Endothelial cell (in vitro differentiated cells): ENCODE measurements at regions not wholly inside any gene's neighbourhood (a gene's known extent, or its start where the extent isn't known, plus 50 kb on each side); places are given as distances from the start of the nearest gene placed in this dataset.

Source experiments
- DNase-seq: peaks from one replicate; pipeline ENCODE4 v3.0.0; 2021; ENCODE audit warnings: low spot score
- H3K27ac Mint-ChIP-seq: one replicate; pipeline ENCODE4 v1.8.0; 2021; ENCODE audit warnings: mixed read lengths, inconsistent platforms; ENCODE audit not compliant: unreplicated experiment
- H3K27me3 Mint-ChIP-seq: one replicate; pipeline ENCODE4 v1.8.0; 2021; ENCODE audit warnings: mild to moderate bottlenecking, moderate library complexity, mixed read lengths, inconsistent platforms; ENCODE audit not compliant: unreplicated experiment
- H3K36me3 Mint-ChIP-seq: one replicate; pipeline ENCODE4 v1.8.0; 2021; ENCODE audit warnings: mild to moderate bottlenecking, low read depth, mixed read lengths, inconsistent platforms; ENCODE audit not compliant: unreplicated experiment
- H3K4me1 Mint-ChIP-seq: one replicate; pipeline ENCODE4 v1.8.0; 2021; ENCODE audit warnings: mild to moderate bottlenecking, mixed read lengths, inconsistent platforms; ENCODE audit not compliant: unreplicated experiment
- H3K4me3 Mint-ChIP-seq: one replicate; pipeline ENCODE4 v1.8.0; 2021; ENCODE audit warnings: mild to moderate bottlenecking, mixed read lengths, inconsistent platforms; ENCODE audit not compliant: unreplicated experiment
- H3K9me3 Mint-ChIP-seq: one replicate; pipeline ENCODE4 v1.8.0; 2021; ENCODE audit warnings: mixed read lengths, inconsistent platforms; ENCODE audit not compliant: unreplicated experiment
- TF ChIP-seq, protein P1 (sequence below): fragments of 200-600 bp; sonication (generic); IDR thresholded peaks from one replicate; pipeline ENCODE4 v1.5.0; 2021; ENCODE audit warnings: antibody characterized with exemption; ENCODE audit not compliant: unreplicated experiment

DNA sequence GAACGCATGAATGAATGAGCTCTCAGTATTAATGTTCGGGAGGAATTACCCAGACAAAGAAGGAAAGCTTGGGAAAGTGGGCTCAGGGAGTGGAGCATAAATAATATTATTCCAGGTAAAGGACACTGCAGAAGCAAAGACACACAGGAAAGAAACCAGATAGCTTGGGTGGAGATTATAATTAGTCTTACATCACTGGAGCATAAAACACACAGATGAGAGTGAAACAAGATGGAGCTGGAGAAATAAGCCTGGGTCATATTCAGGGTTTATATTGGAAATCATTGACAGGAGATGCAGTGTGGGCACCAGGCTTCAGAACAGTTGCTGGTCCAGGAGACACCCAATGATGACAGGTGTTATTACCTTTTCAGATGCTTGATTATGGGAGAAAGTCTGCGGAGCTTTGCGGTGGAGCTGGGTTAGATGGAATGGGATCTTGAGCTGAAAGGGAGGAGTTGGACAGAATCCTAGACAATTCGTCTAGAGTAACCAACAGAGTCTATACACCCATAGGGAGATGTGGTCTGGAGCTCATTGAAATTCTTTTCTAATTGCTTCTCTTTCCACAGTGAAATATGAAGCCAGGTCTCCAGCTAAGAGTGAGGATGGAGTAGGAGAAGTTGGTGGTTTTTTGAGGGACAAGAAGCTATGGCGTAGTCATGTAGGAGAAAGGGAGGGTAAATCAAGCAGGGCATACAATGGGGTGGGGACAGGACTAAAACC is 227.2 kb downstream of the FAM76B start:
- Mint-ChIP-seq H3K4me1 (no peaks in the 10 kb centered on the region), H3K27me3 (no peaks in the 10 kb centered on the region), H3K4me3 (no peak overlapping the region), H3K27ac (no peak overlapping the region), H3K9me3 (no peaks in the 10 kb centered on the region), H3K36me3 (no peaks in the 10 kb centered on the region)
- no peak for DNase-seq
- TF ChIP-seq, protein P1, sequence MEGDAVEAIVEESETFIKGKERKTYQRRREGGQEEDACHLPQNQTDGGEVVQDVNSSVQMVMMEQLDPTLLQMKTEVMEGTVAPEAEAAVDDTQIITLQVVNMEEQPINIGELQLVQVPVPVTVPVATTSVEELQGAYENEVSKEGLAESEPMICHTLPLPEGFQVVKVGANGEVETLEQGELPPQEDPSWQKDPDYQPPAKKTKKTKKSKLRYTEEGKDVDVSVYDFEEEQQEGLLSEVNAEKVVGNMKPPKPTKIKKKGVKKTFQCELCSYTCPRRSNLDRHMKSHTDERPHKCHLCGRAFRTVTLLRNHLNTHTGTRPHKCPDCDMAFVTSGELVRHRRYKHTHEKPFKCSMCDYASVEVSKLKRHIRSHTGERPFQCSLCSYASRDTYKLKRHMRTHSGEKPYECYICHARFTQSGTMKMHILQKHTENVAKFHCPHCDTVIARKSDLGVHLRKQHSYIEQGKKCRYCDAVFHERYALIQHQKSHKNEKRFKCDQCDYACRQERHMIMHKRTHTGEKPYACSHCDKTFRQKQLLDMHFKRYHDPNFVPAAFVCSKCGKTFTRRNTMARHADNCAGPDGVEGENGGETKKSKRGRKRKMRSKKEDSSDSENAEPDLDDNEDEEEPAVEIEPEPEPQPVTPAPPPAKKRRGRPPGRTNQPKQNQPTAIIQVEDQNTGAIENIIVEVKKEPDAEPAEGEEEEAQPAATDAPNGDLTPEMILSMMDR = no peak

DNA sequence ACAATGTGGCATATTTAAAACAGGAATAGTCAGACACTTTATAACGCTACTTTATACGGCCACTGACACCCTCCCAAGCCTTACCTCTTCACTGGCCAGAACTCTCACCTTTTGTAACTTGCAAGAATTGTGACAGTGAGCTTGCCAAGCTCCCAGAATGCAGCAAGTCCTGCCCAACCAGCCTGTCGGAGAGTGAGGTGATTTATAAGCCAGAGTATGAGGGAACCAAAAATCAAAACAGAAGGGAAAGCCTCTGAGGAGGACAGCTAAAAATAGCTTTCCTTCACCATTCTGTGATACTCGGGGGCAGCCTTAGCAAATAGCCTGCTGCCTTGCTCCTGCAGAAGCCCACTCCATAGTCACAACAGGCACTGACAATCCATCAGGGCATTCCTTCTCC is 229.7 kb downstream of the FAM76B start:
- Mint-ChIP-seq H3K36me3 (no peaks in the 10 kb centered on the region), H3K4me3 (no peak overlapping the region), H3K4me1 (no peaks in the 10 kb centered on the region), H3K27ac (no peak overlapping the region), H3K27me3 (no peaks in the 10 kb centered on the region), H3K9me3 (no peaks in the 10 kb centered on the region)
- DNase-seq = no peak
- TF ChIP-seq, protein P1 = no peak

DNA sequence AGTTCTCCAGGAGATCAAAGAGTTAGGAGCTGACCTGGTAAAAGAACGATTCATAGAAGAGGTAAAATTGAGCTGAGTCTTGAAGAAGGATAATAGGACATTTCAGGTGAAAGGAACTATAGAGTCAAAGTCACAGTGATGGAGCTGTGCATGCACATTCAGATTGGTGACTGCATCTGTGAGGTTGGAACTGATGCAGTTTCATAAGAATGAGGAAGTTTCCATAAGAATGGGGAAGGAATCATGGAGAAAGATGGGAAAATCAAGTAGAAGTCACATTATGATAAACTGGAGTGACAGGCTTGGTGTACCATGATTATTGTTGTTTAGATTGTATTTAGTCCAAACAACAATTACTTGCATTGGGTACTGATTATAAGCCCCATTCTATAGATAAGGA is 232.2 kb downstream of the FAM76B start:
- no peak overlapping the region for H3K4me3 Mint-ChIP-seq
- TF ChIP-seq, protein P1 = no peak
- no peaks in the 10 kb centered on the region for H3K4me1 Mint-ChIP-seq
- H3K27ac Mint-ChIP-seq = no peak overlapping the region
- no peaks in the 10 kb centered on the region for H3K27me3 Mint-ChIP-seq
- no peak for DNase-seq
- H3K9me3 Mint-ChIP-seq = no peaks in the 10 kb centered on the region
- no peaks in the 10 kb centered on the region for H3K36me3 Mint-ChIP-seq

DNA sequence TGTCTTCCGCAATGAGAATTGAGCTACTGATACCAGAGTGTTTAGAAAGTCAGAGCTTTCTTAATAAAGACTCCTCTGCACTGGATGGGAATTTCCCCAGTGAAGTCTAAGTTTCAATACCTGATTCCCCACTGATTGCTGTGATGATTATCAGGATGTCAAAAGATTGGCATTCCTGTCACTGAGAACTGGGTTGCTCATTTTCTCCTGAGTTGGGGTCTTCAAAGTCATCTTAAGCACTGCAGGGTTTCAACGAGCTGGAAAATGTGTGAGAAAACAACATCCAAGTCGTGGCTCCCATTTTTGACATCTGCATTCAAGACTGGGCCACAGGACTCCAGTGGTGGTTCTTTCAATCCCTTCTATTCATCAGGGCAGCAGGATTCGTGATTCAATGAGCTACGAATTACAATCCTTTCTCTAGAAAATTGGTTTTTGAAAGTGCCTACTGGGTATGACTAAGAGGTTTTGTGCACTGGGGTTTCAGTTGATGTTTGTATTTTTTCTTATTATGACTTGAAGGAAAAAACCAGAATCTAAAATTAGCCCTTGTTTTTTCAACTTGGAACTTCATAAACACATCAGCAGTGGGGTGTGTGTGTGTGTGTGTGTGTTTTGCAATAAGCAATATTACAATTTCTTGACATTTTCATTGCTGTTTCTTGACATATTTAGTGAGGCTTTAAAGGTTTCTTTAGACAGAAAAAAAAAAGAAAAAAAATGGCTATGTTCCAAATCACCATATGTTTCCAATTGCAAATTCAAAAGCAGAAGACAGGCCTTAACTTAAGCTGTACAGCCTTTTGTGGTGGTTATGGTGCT is 233.0 kb downstream of the FAM76B start:
- H3K27ac Mint-ChIP-seq = no peak overlapping the region
- TF ChIP-seq, protein P1 = no peak
- H3K27me3 Mint-ChIP-seq = no peaks in the 10 kb centered on the region
- no peaks in the 10 kb centered on the region for H3K36me3 Mint-ChIP-seq
- no peak for DNase-seq
- H3K9me3 Mint-ChIP-seq = no peaks in the 10 kb centered on the region
- H3K4me1 Mint-ChIP-seq = no peaks in the 10 kb centered on the region
- no peak overlapping the region for H3K4me3 Mint-ChIP-seq

DNA sequence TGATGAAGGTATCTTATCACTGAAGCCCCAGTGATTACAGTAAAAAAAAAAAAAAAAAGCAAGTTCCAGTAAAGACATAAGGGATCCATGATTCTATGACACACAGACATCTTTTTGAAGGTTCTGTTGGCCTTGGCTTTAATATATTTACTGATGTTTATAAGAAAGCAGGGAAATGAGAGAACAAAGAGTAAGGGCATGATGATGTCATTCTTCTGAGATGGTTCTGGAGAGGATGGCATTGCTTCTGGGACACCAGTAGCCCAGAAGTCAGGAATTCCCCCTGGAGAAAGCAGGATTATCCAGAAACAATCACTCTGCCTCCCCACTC is 233.6 kb downstream of the FAM76B start:
- no peak for DNase-seq
- Mint-ChIP-seq H3K27ac (no peak overlapping the region), H3K4me3 (no peak overlapping the region), H3K36me3 (no peaks in the 10 kb centered on the region), H3K4me1 (no peaks in the 10 kb centered on the region), H3K27me3 (no peaks in the 10 kb centered on the region), H3K9me3 (no peaks in the 10 kb centered on the region)
- TF ChIP-seq, protein P1 = no peak
